DND-41 (cell line): ENCODE measurements at regions not wholly inside any gene's neighbourhood (a gene's known extent, or its start where the extent isn't known, plus 50 kb on each side); places are given as distances from the start of the nearest gene placed in this dataset.

Source experiments
- EZH2 ChIP-seq: IDR thresholded peaks from 3 replicates; pipeline ENCODE4 v1.6.1; 2012; ENCODE audit warnings: borderline replicate concordance, low read depth, mild to moderate bottlenecking, moderate library complexity, low read length, inconsistent platforms; ENCODE audit not compliant: severe bottlenecking
- TF ChIP-seq, protein P1 (sequence below): IDR thresholded peaks from 2 replicates; pipeline ENCODE4 v1.5.1; 2012; ENCODE audit warnings: borderline replicate concordance, low read length, moderate library complexity, mild to moderate bottlenecking; ENCODE audit not compliant: poor library complexity, severe bottlenecking; ENCODE audit errors: extremely low read depth

DNA sequence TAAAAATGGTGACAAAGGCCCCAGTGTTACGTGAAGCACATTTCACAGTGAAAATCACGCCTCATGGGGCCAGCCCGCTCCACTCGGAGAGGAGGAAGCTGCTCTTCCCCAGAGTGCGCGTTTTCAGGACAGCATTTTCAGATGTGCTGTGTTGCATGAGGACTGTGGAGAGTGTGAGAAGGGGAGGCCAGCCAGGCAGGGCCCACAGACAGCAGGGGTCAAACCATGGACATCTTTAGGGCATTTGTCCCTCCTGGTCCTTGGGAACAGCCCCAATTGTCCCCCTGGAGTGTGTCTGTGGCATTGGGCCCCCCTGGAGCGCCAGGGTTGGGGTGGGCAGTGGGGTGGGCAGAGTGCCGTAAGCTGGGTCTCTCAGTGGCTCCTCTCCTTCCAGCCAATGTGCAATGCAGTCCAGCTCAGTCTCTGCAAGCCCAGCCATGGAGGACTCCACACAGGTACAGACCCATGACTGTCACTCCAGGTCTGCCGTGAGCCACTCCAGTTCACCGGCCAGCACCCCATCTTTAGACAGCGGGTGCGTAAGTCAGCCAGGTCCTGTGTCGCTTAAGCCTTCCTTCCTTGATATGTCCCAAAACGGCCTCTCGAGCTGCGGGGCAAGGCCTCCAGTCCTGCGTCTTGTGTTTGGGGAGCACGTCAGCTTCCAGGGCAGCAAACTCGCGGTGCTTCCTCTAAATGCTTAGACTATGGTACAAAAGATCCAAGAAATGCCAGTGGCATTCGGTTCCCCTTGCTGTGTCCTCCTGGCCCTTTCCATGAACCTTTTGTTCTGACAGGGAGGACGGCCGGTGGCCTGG is 159.3 kb upstream of the AFDN start:
- TF ChIP-seq, protein P1, sequence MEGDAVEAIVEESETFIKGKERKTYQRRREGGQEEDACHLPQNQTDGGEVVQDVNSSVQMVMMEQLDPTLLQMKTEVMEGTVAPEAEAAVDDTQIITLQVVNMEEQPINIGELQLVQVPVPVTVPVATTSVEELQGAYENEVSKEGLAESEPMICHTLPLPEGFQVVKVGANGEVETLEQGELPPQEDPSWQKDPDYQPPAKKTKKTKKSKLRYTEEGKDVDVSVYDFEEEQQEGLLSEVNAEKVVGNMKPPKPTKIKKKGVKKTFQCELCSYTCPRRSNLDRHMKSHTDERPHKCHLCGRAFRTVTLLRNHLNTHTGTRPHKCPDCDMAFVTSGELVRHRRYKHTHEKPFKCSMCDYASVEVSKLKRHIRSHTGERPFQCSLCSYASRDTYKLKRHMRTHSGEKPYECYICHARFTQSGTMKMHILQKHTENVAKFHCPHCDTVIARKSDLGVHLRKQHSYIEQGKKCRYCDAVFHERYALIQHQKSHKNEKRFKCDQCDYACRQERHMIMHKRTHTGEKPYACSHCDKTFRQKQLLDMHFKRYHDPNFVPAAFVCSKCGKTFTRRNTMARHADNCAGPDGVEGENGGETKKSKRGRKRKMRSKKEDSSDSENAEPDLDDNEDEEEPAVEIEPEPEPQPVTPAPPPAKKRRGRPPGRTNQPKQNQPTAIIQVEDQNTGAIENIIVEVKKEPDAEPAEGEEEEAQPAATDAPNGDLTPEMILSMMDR = no peak
- no peak for TF ChIP-seq EZH2
